ENCODE measurements at regions not wholly inside any gene's neighbourhood (a gene's known extent, or its start where the extent isn't known, plus 50 kb on each side); places are given as distances from the start of the nearest gene placed in this dataset.

- H3K4me2 ChIP-seq (ENCODE audit: low read length) = no peak overlapping the region
- no peaks in the 10 kb centered on the region for H3K9me3 ChIP-seq (ENCODE audit: control insufficient read depth, insufficient read depth, low read length)
- TF ChIP-seq EZH2phosphoT487 (IDR thresholded peaks at IDR 0.05; ENCODE audit: borderline replicate concordance, low read length) = no peak
- TF ChIP-seq, protein P1, sequence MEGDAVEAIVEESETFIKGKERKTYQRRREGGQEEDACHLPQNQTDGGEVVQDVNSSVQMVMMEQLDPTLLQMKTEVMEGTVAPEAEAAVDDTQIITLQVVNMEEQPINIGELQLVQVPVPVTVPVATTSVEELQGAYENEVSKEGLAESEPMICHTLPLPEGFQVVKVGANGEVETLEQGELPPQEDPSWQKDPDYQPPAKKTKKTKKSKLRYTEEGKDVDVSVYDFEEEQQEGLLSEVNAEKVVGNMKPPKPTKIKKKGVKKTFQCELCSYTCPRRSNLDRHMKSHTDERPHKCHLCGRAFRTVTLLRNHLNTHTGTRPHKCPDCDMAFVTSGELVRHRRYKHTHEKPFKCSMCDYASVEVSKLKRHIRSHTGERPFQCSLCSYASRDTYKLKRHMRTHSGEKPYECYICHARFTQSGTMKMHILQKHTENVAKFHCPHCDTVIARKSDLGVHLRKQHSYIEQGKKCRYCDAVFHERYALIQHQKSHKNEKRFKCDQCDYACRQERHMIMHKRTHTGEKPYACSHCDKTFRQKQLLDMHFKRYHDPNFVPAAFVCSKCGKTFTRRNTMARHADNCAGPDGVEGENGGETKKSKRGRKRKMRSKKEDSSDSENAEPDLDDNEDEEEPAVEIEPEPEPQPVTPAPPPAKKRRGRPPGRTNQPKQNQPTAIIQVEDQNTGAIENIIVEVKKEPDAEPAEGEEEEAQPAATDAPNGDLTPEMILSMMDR (IDR thresholded peaks at IDR 0.05; ENCODE audit: low read depth, low read length, poor library complexity, severe bottlenecking) = no peak
- H3K27ac ChIP-seq (ENCODE audit: low read depth, low read length) = no peak overlapping the region
- H4K20me1 ChIP-seq (ENCODE audit: control insufficient read depth, insufficient read depth, low read depth, low read length) = no peaks in the 10 kb centered on the region
- no peak overlapping the region for H3K4me3 ChIP-seq (ENCODE audit: low read length)
- peaks cover 9% of the 10 kb centered on the region for H3K4me1 ChIP-seq (ENCODE audit: control insufficient read depth, low read length)
- H3F3A ChIP-seq (ENCODE audit: control insufficient read depth, insufficient read depth) = no peaks in the 10 kb centered on the region
- no peaks in the 10 kb centered on the region for H3K36me3 ChIP-seq (ENCODE audit: control insufficient read depth, low read length)
- no peaks in the 10 kb centered on the region for H3K9me2 ChIP-seq (replicated peaks; ENCODE audit: control insufficient read depth, low read length)
- no peaks in the 10 kb centered on the region for H3K79me2 ChIP-seq (ENCODE audit: control insufficient read depth, low read length)
- H3K27me3 ChIP-seq (ENCODE audit: control insufficient read depth, low read length) = peaks cover 18% of the 10 kb centered on the region
Observed at GRCh38 chr3:193828477-193828876, 235.5 kb downstream of the OPA1 start.

DNA sequence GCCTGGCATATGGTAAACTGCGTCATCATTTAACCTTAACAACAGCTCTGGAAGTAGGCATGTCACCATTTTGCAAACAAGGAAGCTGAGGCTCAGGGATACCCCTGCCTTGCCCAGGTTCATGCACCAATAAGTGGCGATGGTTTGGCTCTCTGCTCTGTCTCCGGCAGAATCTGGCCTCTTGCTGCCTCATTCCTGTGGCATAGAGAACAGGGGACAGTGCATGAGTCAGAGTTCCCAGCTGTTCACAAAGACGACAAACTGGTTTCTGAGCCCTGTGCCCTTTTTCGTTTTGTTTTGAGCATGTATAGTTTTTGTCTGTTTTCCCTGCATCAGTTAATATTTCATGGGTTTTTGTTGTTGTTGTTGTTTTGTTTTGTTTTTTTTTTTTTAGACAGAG lies 236.8 kb downstream of the OPA1 start:
- peaks cover 9% of the 10 kb centered on the region for H3K4me1 ChIP-seq (ENCODE audit: control insufficient read depth, low read length)
- TF ChIP-seq, protein P1 (IDR thresholded peaks at IDR 0.05; ENCODE audit: low read depth, low read length, poor library complexity, severe bottlenecking) = no peak
- TF ChIP-seq EZH2phosphoT487 (IDR thresholded peaks at IDR 0.05; ENCODE audit: borderline replicate concordance, low read length) = no peak
- peaks cover 18% of the 10 kb centered on the region for H3K27me3 ChIP-seq (ENCODE audit: control insufficient read depth, low read length)
- no peak overlapping the region for H3K27ac ChIP-seq (ENCODE audit: low read depth, low read length)
- no peaks in the 10 kb centered on the region for H4K20me1 ChIP-seq (ENCODE audit: control insufficient read depth, insufficient read depth, low read depth, low read length)
- no peaks in the 10 kb centered on the region for H3F3A ChIP-seq (ENCODE audit: control insufficient read depth, insufficient read depth)
- H3K79me2 ChIP-seq (ENCODE audit: control insufficient read depth, low read length) = no peaks in the 10 kb centered on the region
- no peaks in the 10 kb centered on the region for H3K36me3 ChIP-seq (ENCODE audit: control insufficient read depth, low read length)
- no peaks in the 10 kb centered on the region for H3K9me3 ChIP-seq (ENCODE audit: control insufficient read depth, insufficient read depth, low read length)
- H3K4me2 ChIP-seq (ENCODE audit: low read length) = no peak overlapping the region
- no peak overlapping the region for H3K4me3 ChIP-seq (ENCODE audit: low read length)
- H3K9me2 ChIP-seq (replicated peaks; ENCODE audit: control insufficient read depth, low read length) = no peaks in the 10 kb centered on the region

DNA sequence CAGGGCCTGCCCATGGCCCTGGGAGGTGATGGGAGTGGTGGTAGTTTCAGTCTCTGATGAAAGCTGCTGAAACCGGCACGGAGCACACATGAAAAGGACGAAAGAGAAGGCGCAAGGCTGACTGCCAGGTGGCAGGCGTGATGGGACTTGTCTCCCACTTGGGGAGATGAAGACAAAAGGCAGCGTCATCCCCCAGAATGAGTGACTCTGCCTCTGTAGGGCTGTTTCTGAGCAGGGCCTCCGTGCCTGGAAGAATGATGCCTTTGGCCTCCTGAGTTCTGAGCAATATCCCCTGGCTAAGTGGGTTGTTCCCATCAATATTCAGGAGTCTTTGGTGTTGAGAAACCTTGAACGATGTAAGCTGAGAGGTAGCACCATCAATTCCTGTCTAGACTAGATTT lies 237.8 kb downstream of the OPA1 start:
- TF ChIP-seq EZH2phosphoT487 (IDR thresholded peaks at IDR 0.05; ENCODE audit: borderline replicate concordance, low read length) = no peak
- TF ChIP-seq, protein P1 (IDR thresholded peaks at IDR 0.05; ENCODE audit: low read depth, low read length, poor library complexity, severe bottlenecking) = no peak
- H3K4me3 ChIP-seq (ENCODE audit: low read length) = no peak overlapping the region
- H3K27ac ChIP-seq (ENCODE audit: low read depth, low read length) = no peak overlapping the region
- H4K20me1 ChIP-seq (ENCODE audit: control insufficient read depth, insufficient read depth, low read depth, low read length) = no peaks in the 10 kb centered on the region
- no peaks in the 10 kb centered on the region for H3K36me3 ChIP-seq (ENCODE audit: control insufficient read depth, low read length)
- H3K9me2 ChIP-seq (replicated peaks; ENCODE audit: control insufficient read depth, low read length) = no peaks in the 10 kb centered on the region
- H3K79me2 ChIP-seq (ENCODE audit: control insufficient read depth, low read length) = no peaks in the 10 kb centered on the region
- peaks cover 9% of the 10 kb centered on the region for H3K4me1 ChIP-seq (ENCODE audit: control insufficient read depth, low read length)
- no peak overlapping the region for H3K4me2 ChIP-seq (ENCODE audit: low read length)
- H3F3A ChIP-seq (ENCODE audit: control insufficient read depth, insufficient read depth) = no peaks in the 10 kb centered on the region
- H3K27me3 ChIP-seq (ENCODE audit: control insufficient read depth, low read length) = peaks cover 18% of the 10 kb centered on the region
- no peaks in the 10 kb centered on the region for H3K9me3 ChIP-seq (ENCODE audit: control insufficient read depth, insufficient read depth, low read length)
